HepG2 (cell line): ENCODE measurements at regions not wholly inside any gene's neighbourhood (a gene's known extent, or its start where the extent isn't known, plus 50 kb on each side); places are given as distances from the start of the nearest gene placed in this dataset.

ENCODE experiments used
- ATAC-seq: fragments of 200-7000 bp; cut with Tn5 transposase; 3 replicates; pipeline ENCODE4 v1.9.1; 2020; ENCODE audit warnings: mild to moderate bottlenecking, moderate library complexity
- BruUV-seq: library from RNA; stranded (reverse); fragments of 400-500 nt; replicated peaks from 2 replicates; lab custom pipeline; 2021; lab: Mats Ljungman, UMichigan
- CTCF ChIA-PET: fragments of 300-600 bp; formaldehyde crosslinking; extraction: SDS; loops from one replicate; lab custom pipeline; 2021; ENCODE audit warnings: low total read pairs, inconsistent platforms, low intra/inter-chr PET ratio; lab: Yijun Ruan, JAX
- POLR2A ChIA-PET: fragments of 350-600 bp; sonication (Branson Sonifier 250); formaldehyde crosslinking; loops from one replicate; lab custom pipeline; 2020; ENCODE audit warnings: antibody characterized with exemption, inconsistent platforms; lab: Yijun Ruan, JAX
- DNase-seq: peaks from one replicate; pipeline ENCODE4 v3.0.0-alpha.2; 2015; ENCODE audit warnings: low spot score
- FAIRE-seq: peaks from 3 replicates; lab custom pipeline; 2011; peaks lifted over from hg19 to GRCh38; lab: Jason Lieb, UNC
- H2AFZ ChIP-seq: one replicate; pipeline ENCODE4 v1.6.1; 2011; ENCODE audit warnings: low read length, inconsistent platforms
- H3K27ac ChIP-seq: fragments of 300-600 bp; 3 replicates; pipeline ENCODE4 v1.8.0; 2011; ENCODE audit warnings: mixed run types, mild to moderate bottlenecking, mixed read lengths, low read length, inconsistent platforms; ENCODE audit not compliant: insufficient read depth; ENCODE audit errors: extremely low read length
- H3K27me3 ChIP-seq, 2 experiments: fragments of 200-600 bp in 1 of 2; 2 replicates in 1 of 2; 3 replicates in 1 of 2; pipeline versions ENCODE4 v1.6.0 to v1.8.0; 2011; ENCODE audit warnings: low read length in 2 of 2, mild to moderate bottlenecking in 2 of 2, moderate library complexity in 2 of 2, inconsistent platforms in 1 of 2; ENCODE audit not compliant: insufficient read depth in 2 of 2, control insufficient read depth in 1 of 2
- H3K36me3 ChIP-seq, 2 experiments: fragments of 200-600 bp in 1 of 2; replicated peaks in 1 of 2; 2 replicates in 1 of 2; 3 replicates in 1 of 2; pipeline versions ENCODE4 v1.5.1 to v1.8.0; 2011; ENCODE audit warnings: low read length in 2 of 2, inconsistent platforms in 1 of 2; ENCODE audit not compliant: insufficient read depth in 2 of 2, control insufficient read depth in 1 of 2
- H3K4me1 ChIP-seq: 2 replicates; pipeline ENCODE4 v1.5.1; 2012; ENCODE audit warnings: low read length, inconsistent platforms; ENCODE audit not compliant: insufficient read depth
- H3K4me2 ChIP-seq: 2 replicates; pipeline ENCODE4 v1.6.0; 2011; ENCODE audit warnings: low read depth, low read length, inconsistent platforms
- H3K4me3 ChIP-seq, 3 experiments: fragments of 200-600 bp in 1 of 3; sonication (generic), shearing (Covaris generic) in 1 of 3; replicated peaks in 1 of 3; 2 replicates each; pipeline ENCODE4 v1.5.1; 2011 to 2016; ENCODE audit warnings: low read length in 3 of 3, inconsistent platforms in 2 of 3, low read depth in 2 of 3, mild to moderate bottlenecking in 2 of 3, control low read depth in 1 of 3, mixed read lengths in 1 of 3; ENCODE audit not compliant: insufficient read depth in 1 of 3
- H3K79me2 ChIP-seq: one replicate; pipeline ENCODE4 v1.6.1; 2011; ENCODE audit warnings: low read length, inconsistent platforms; ENCODE audit not compliant: insufficient read depth
- H3K9ac ChIP-seq: 2 replicates; pipeline ENCODE4 v1.6.0; 2011; ENCODE audit warnings: mild to moderate bottlenecking, low read depth, low read length, inconsistent platforms; ENCODE audit not compliant: insufficient read depth
- H3K9me3 ChIP-seq: 2 replicates; pipeline ENCODE4 v1.5.1; 2012; ENCODE audit warnings: mild to moderate bottlenecking, low read length
- H4K20me1 ChIP-seq: 2 replicates; pipeline ENCODE4 v1.6.0; 2011; ENCODE audit warnings: inconsistent platforms, mild to moderate bottlenecking, low read length, moderate library complexity; ENCODE audit not compliant: insufficient read depth
- FOXC1 ChIP-seq: sonication (generic); formaldehyde crosslinking; IDR thresholded peaks from 2 replicates; pipeline ENCODE4 v1.8.0; 2022; ENCODE audit warnings: mild to moderate bottlenecking, missing genetic modification reagents, borderline replicate concordance
- FOXJ3 ChIP-seq: sonication (generic); formaldehyde crosslinking; IDR thresholded peaks from 2 replicates; pipeline ENCODE4 v1.4.0; 2020; ENCODE audit warnings: missing genetic modification reagents, mild to moderate bottlenecking, borderline replicate concordance
- MXD4 ChIP-seq: IDR thresholded peaks from 2 replicates; pipeline ENCODE4 v1.6.1; 2016; ENCODE audit warnings: mild to moderate bottlenecking, missing biosample characterization, missing genetic modification reagents
- NR2C2 ChIP-seq: sonication (generic); formaldehyde crosslinking; IDR thresholded peaks from 2 replicates; pipeline ENCODE4 v1.4.0; 2020; ENCODE audit warnings: missing genetic modification reagents, mild to moderate bottlenecking, moderate library complexity, borderline replicate concordance
- ZFP62 ChIP-seq: sonication (generic); formaldehyde crosslinking; IDR thresholded peaks from 2 replicates; pipeline ENCODE4 v1.4.0; 2020; ENCODE audit warnings: missing genetic modification reagents
- WGBS: methylation state at CpG from one replicate; pipeline ENCODE4 v1.1.6; 2017; ENCODE audit warnings: low lambda C conversion rate; 5-methylcytosine and 5-hydroxymethylcytosine counted together
- in situ Hi-C: cut with HindIII; loops from 2 replicates; pipeline ENCODE4 v1.10.0; 2017; ENCODE audit warnings: low pct_unique_long_range_greater_than_20kb; ENCODE audit not compliant: extremely low pct_ligation_motif_present
- intact Hi-C: fragments of 100-400 bp; cut with micrococcal nuclease; formaldehyde crosslinking; loops from one replicate; pipeline ENCODE4 v1.10.0; 2022; ENCODE audit not compliant: unreplicated experiment
- TF ChIP-seq, protein P1 (sequence below), 2 experiments: sonication (generic) in 1 of 2; formaldehyde crosslinking in 1 of 2; IDR thresholded peaks; 2 replicates each; pipeline versions ENCODE4 v1.6.1 to v1.9.0; 2014 to 2022; ENCODE audit warnings: antibody characterized with exemption in 1 of 2, borderline replicate concordance in 1 of 2, inconsistent platforms in 1 of 2, low read depth in 1 of 2, missing genetic modification reagents in 1 of 2
- TF ChIP-seq, protein P2 (sequence below): sonication (generic); formaldehyde crosslinking; IDR thresholded peaks from 2 replicates; pipeline ENCODE4 v1.5.1; 2020; ENCODE audit warnings: mild to moderate bottlenecking, missing genetic modification reagents, moderate library complexity
- TF ChIP-seq, protein P3 (sequence below): sonication (generic); formaldehyde crosslinking; IDR thresholded peaks from 2 replicates; pipeline ENCODE4 v1.4.0; 2020; ENCODE audit warnings: missing genetic modification reagents
- TF ChIP-seq, protein P4 (sequence below): IDR thresholded peaks from 2 replicates; pipeline ENCODE4 v1.6.1; 2016; ENCODE audit warnings: mild to moderate bottlenecking

DNA sequence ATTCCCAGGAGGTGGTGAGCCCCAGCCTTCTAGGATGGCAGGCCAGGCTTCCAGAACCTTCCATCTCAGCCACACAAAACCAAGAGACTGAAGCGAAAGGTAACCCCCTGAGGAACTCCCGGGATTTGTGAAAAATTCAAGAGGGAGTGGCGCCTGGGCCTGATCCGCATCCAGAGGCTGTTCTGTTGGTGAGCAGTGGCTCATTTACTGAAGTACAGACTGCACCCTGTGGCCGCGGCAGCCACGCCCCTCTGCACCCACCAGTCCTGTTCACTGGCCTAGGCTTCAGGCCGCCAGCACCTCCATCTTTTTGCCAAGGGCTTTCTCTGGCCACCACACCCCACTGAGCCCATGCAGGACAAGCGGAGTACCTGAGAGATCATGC, 79.1 kb upstream of the PTPN1 start:
- no peak overlapping the region for H3K27ac ChIP-seq
- no peak overlapping the region for H2AFZ ChIP-seq
- no peak overlapping the region for H3K4me2 ChIP-seq
- no peak overlapping the region for H3K9ac ChIP-seq
- no peaks in the 10 kb centered on the region for H4K20me1 ChIP-seq
- no peaks in the 10 kb centered on the region for H3K36me3 ChIP-seq
- 50% methylated on average over 9 of the region's 9 CpGs for WGBS
- BruUV-seq: no TSS peak
- FAIRE-seq: no peak
- in situ Hi-C loops: no loop called here
- peaks cover 85% of the 10 kb centered on the region for H3K4me1 ChIP-seq
- H3K79me2 ChIP-seq: no peaks in the 10 kb centered on the region
- H3K27me3 ChIP-seq: no peaks in the 10 kb centered on the region; a peak in 1 of 5 replicates
- CTCF ChIA-PET: no interaction called here
- peak; percentile 12; the same call in 1 of the 3 replicates for ATAC-seq
- POLR2A ChIA-PET: no interaction called here
- DNase-seq: no peak
- H3K9me3 ChIP-seq: no peaks in the 10 kb centered on the region
- no peak overlapping the region for H3K4me3 ChIP-seq
- intact Hi-C loops: no loop called here
- TF ChIP-seq, protein P1, sequence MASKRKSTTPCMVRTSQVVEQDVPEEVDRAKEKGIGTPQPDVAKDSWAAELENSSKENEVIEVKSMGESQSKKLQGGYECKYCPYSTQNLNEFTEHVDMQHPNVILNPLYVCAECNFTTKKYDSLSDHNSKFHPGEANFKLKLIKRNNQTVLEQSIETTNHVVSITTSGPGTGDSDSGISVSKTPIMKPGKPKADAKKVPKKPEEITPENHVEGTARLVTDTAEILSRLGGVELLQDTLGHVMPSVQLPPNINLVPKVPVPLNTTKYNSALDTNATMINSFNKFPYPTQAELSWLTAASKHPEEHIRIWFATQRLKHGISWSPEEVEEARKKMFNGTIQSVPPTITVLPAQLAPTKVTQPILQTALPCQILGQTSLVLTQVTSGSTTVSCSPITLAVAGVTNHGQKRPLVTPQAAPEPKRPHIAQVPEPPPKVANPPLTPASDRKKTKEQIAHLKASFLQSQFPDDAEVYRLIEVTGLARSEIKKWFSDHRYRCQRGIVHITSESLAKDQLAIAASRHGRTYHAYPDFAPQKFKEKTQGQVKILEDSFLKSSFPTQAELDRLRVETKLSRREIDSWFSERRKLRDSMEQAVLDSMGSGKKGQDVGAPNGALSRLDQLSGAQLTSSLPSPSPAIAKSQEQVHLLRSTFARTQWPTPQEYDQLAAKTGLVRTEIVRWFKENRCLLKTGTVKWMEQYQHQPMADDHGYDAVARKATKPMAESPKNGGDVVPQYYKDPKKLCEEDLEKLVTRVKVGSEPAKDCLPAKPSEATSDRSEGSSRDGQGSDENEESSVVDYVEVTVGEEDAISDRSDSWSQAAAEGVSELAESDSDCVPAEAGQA (IDR thresholded peaks at IDR 0.05; ENCODE audit: low read depth): 0 out of 2 replicates have a peak, but pooled peaks have one; percentile 31
- TF ChIP-seq, protein P1 (CRISPR knock-in tag; IDR thresholded peaks at IDR 0.05; ENCODE audit: borderline replicate concordance): no peak
- TF ChIP-seq, protein P2, sequence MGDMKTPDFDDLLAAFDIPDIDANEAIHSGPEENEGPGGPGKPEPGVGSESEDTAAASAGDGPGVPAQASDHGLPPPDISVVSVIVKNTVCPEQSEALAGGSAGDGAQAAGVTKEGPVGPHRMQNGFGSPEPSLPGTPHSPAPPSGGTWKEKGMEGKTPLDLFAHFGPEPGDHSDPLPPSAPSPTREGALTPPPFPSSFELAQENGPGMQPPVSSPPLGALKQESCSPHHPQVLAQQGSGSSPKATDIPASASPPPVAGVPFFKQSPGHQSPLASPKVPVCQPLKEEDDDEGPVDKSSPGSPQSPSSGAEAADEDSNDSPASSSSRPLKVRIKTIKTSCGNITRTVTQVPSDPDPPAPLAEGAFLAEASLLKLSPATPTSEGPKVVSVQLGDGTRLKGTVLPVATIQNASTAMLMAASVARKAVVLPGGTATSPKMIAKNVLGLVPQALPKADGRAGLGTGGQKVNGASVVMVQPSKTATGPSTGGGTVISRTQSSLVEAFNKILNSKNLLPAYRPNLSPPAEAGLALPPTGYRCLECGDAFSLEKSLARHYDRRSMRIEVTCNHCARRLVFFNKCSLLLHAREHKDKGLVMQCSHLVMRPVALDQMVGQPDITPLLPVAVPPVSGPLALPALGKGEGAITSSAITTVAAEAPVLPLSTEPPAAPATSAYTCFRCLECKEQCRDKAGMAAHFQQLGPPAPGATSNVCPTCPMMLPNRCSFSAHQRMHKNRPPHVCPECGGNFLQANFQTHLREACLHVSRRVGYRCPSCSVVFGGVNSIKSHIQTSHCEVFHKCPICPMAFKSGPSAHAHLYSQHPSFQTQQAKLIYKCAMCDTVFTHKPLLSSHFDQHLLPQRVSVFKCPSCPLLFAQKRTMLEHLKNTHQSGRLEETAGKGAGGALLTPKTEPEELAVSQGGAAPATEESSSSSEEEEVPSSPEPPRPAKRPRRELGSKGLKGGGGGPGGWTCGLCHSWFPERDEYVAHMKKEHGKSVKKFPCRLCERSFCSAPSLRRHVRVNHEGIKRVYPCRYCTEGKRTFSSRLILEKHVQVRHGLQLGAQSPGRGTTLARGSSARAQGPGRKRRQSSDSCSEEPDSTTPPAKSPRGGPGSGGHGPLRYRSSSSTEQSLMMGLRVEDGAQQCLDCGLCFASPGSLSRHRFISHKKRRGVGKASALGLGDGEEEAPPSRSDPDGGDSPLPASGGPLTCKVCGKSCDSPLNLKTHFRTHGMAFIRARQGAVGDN (CRISPR knock-in tag): peak; percentile 43; the same call in 1 of the 2 replicates
- TF ChIP-seq, protein P3, sequence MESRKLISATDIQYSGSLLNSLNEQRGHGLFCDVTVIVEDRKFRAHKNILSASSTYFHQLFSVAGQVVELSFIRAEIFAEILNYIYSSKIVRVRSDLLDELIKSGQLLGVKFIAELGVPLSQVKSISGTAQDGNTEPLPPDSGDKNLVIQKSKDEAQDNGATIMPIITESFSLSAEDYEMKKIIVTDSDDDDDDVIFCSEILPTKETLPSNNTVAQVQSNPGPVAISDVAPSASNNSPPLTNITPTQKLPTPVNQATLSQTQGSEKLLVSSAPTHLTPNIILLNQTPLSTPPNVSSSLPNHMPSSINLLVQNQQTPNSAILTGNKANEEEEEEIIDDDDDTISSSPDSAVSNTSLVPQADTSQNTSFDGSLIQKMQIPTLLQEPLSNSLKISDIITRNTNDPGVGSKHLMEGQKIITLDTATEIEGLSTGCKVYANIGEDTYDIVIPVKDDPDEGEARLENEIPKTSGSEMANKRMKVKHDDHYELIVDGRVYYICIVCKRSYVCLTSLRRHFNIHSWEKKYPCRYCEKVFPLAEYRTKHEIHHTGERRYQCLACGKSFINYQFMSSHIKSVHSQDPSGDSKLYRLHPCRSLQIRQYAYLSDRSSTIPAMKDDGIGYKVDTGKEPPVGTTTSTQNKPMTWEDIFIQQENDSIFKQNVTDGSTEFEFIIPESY: peak; percentile 95
- TF ChIP-seq ZFP62 (no peak), FOXJ3 (CRISPR knock-in tag) (no peak), NR2C2 (no peak), MXD4 (CRISPR knock-in tag) (0 out of 2 replicates have a peak, but pooled peaks have one; percentile 18), FOXC1 (0 out of 2 replicates have a peak, but pooled peaks have one; percentile 38)
- TF ChIP-seq, protein P4, sequence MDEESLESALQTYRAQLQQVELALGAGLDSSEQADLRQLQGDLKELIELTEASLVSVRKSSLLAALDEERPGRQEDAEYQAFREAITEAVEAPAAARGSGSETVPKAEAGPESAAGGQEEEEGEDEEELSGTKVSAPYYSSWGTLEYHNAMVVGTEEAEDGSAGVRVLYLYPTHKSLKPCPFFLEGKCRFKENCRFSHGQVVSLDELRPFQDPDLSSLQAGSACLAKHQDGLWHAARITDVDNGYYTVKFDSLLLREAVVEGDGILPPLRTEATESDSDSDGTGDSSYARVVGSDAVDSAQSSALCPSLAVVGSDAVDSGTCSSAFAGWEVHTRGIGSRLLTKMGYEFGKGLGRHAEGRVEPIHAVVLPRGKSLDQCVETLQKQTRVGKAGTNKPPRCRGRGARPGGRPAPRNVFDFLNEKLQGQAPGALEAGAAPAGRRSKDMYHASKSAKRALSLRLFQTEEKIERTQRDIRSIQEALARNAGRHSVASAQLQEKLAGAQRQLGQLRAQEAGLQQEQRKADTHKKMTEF: 0 out of 2 replicates have a peak, but pooled peaks have one; percentile 14
